KMS-11 (cell line): ENCODE measurements at regions not wholly inside any gene's neighbourhood (a gene's known extent, or its start where the extent isn't known, plus 50 kb on each side); places are given as distances from the start of the nearest gene placed in this dataset.

Experiments
- H2AFZ ChIP-seq: fragments of 200-600 bp; sonication (generic); 2 replicates; pipeline ENCODE4 v1.6.1; 2016; ENCODE audit warnings: antibody characterized with exemption, mixed run types, low read depth
- H3K27ac ChIP-seq: fragments of 200-600 bp; sonication (generic); 2 replicates; pipeline ENCODE4 v1.6.1; 2016; ENCODE audit warnings: mild to moderate bottlenecking, mixed run types
- H3K27me3 ChIP-seq: fragments of 200-600 bp; sonication (generic); 2 replicates; pipeline ENCODE4 v1.6.1; 2017; ENCODE audit warnings: mild to moderate bottlenecking, low read depth, mixed run types, moderate library complexity; ENCODE audit not compliant: insufficient read depth
- H3K36me3 ChIP-seq: fragments of 200-600 bp; sonication (generic); 2 replicates; pipeline ENCODE4 v1.6.1; 2017; ENCODE audit warnings: mild to moderate bottlenecking, mixed run types; ENCODE audit not compliant: insufficient read depth
- H3K4me1 ChIP-seq: fragments of 200-600 bp; sonication (generic); 2 replicates; pipeline ENCODE4 v1.6.1; 2016; ENCODE audit warnings: mild to moderate bottlenecking, low read depth, mixed run types; ENCODE audit not compliant: poor library complexity, severe bottlenecking
- H3K4me2 ChIP-seq: fragments of 200-600 bp; sonication (generic); 2 replicates; pipeline ENCODE4 v1.7.0; 2016; ENCODE audit warnings: mild to moderate bottlenecking, mixed run types
- H3K4me3 ChIP-seq: fragments of 200-600 bp; sonication (generic); IDR thresholded peaks from 2 replicates; pipeline ENCODE4 v1.6.1; 2017; ENCODE audit warnings: low read depth, low read length, mixed read lengths; ENCODE audit not compliant: insufficient read depth
- H3K79me2 ChIP-seq: fragments of 200-600 bp; sonication (generic); 2 replicates; pipeline ENCODE4 v1.6.1; 2016; ENCODE audit warnings: low read depth, mixed run types; ENCODE audit not compliant: insufficient read depth
- H3K9ac ChIP-seq: fragments of 200-600 bp; sonication (generic); 2 replicates; pipeline ENCODE4 v1.6.1; 2016; ENCODE audit warnings: mild to moderate bottlenecking, mixed run types
- H4K20me1 ChIP-seq: fragments of 200-600 bp; sonication (generic); 2 replicates; pipeline ENCODE4 v1.6.1; 2016; ENCODE audit warnings: mild to moderate bottlenecking, mixed run types; ENCODE audit not compliant: insufficient read depth
- TF ChIP-seq, protein P1 (sequence below): fragments of 200-600 bp; sonication (generic); conservative IDR thresholded peaks from 2 replicates; pipeline ENCODE4 v1.6.1; 2017; ENCODE audit warnings: low read depth, mild to moderate bottlenecking, antibody characterized with exemption, low read length, moderate library complexity, mixed read lengths

DNA sequence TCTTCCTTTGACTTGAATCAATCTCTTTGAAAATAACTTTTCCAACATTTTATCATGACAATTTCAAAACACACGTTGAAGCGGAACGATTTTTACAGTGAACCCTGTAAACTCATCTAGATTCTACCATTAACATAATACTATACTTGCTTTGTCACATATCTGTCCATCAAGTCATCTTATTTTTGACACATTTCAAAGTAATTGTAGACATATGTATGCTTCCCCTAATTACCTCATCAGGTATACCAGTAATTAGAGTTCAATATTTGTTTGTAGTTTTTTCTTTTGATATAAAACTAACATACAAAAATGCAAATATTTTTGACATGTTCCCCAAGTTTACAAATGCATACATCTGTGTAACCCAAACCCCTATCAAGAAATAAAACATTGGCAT, 140.4 kb downstream of the DACT1 start:
- H2AFZ ChIP-seq: no peak overlapping the region
- no peaks in the 10 kb centered on the region for H3K36me3 ChIP-seq
- H3K4me3 ChIP-seq: no peak overlapping the region
- H3K9ac ChIP-seq: no peak overlapping the region
- H3K4me1 ChIP-seq: no peaks in the 10 kb centered on the region
- no peak overlapping the region for H3K27ac ChIP-seq
- no peaks in the 10 kb centered on the region for H4K20me1 ChIP-seq
- no peaks in the 10 kb centered on the region for H3K27me3 ChIP-seq
- H3K79me2 ChIP-seq: no peaks in the 10 kb centered on the region
- TF ChIP-seq, protein P1, sequence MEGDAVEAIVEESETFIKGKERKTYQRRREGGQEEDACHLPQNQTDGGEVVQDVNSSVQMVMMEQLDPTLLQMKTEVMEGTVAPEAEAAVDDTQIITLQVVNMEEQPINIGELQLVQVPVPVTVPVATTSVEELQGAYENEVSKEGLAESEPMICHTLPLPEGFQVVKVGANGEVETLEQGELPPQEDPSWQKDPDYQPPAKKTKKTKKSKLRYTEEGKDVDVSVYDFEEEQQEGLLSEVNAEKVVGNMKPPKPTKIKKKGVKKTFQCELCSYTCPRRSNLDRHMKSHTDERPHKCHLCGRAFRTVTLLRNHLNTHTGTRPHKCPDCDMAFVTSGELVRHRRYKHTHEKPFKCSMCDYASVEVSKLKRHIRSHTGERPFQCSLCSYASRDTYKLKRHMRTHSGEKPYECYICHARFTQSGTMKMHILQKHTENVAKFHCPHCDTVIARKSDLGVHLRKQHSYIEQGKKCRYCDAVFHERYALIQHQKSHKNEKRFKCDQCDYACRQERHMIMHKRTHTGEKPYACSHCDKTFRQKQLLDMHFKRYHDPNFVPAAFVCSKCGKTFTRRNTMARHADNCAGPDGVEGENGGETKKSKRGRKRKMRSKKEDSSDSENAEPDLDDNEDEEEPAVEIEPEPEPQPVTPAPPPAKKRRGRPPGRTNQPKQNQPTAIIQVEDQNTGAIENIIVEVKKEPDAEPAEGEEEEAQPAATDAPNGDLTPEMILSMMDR: no peak
- no peak overlapping the region for H3K4me2 ChIP-seq

DNA sequence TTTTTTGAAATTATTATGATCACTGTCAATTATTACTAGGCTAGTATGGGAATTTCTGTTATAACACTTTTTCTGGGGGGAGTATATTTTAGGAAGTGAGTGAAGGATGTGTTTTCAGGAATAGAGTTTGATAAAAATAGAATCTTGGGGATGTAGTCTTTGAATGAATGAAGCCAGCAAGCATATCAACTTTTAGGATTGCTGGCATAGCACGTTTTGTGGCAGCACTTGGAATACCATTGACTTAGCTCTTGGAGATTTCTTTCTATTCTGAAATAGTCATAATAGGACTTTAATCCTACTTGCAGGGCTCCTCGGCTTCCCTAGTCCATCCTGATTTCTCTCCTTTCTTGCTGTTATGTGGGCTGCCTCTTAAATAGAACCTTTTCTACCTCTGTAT, 141.6 kb downstream of the DACT1 start:
- no peaks in the 10 kb centered on the region for H4K20me1 ChIP-seq
- H2AFZ ChIP-seq: no peak overlapping the region
- H3K79me2 ChIP-seq: no peaks in the 10 kb centered on the region
- H3K4me2 ChIP-seq: no peak overlapping the region
- H3K4me3 ChIP-seq: no peak overlapping the region
- H3K27ac ChIP-seq: no peak overlapping the region
- H3K4me1 ChIP-seq: no peaks in the 10 kb centered on the region
- no peak overlapping the region for H3K9ac ChIP-seq
- no peaks in the 10 kb centered on the region for H3K36me3 ChIP-seq
- TF ChIP-seq, protein P1: no peak
- H3K27me3 ChIP-seq: no peaks in the 10 kb centered on the region

DNA sequence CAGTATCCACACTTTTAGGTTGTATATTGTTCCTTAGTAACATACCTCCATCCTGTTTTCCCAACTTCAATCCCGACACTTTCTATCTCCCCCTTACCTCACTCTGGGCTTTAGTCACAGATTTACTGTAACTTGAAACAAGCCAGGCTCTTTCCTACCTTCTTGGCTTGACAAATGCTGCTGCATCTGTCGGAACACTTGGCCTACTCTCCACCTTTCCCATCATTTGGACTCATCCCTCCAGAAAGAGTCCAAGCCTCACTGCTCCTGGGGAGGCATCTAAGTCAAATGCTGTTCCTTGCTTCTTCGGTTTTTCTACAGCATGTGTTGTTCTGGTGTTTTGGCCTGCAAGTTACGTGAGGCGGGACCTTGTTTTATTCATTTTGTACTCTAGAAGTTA, 142.4 kb downstream of the DACT1 start:
- Histone ChIP-seq H4K20me1 (no peaks in the 10 kb centered on the region), H3K9ac (no peak overlapping the region), H3K27me3 (no peaks in the 10 kb centered on the region), H2AFZ (no peak overlapping the region), H3K4me1 (no peaks in the 10 kb centered on the region), H3K36me3 (no peaks in the 10 kb centered on the region), H3K27ac (no peak overlapping the region), H3K4me2 (no peak overlapping the region), H3K79me2 (no peaks in the 10 kb centered on the region), H3K4me3 (no peak overlapping the region)
- TF ChIP-seq, protein P1: no peak

- Histone ChIP-seq H3K27me3 (no peaks in the 10 kb centered on the region), H2AFZ (no peak overlapping the region), H3K9ac (no peak overlapping the region), H3K27ac (no peak overlapping the region), H3K4me2 (no peak overlapping the region), H4K20me1 (no peaks in the 10 kb centered on the region), H3K4me1 (no peaks in the 10 kb centered on the region), H3K79me2 (no peaks in the 10 kb centered on the region), H3K36me3 (no peaks in the 10 kb centered on the region), H3K4me3 (no peak overlapping the region)
- TF ChIP-seq, protein P1: no peak
These were observed 142.8 kb downstream of the DACT1 start for GRCh38 chr14:58780605-58781004.

- H3K27me3 ChIP-seq: no peaks in the 10 kb centered on the region
- H3K4me3 ChIP-seq: no peak overlapping the region
- no peak overlapping the region for H2AFZ ChIP-seq
- no peaks in the 10 kb centered on the region for H3K4me1 ChIP-seq
- H3K27ac ChIP-seq: no peak overlapping the region
- no peaks in the 10 kb centered on the region for H3K36me3 ChIP-seq
- no peak overlapping the region for H3K4me2 ChIP-seq
- H3K9ac ChIP-seq: no peak overlapping the region
- H3K79me2 ChIP-seq: no peaks in the 10 kb centered on the region
- TF ChIP-seq, protein P1: no peak
- H4K20me1 ChIP-seq: no peaks in the 10 kb centered on the region
These were observed 144.2 kb downstream of the DACT1 start for GRCh38 chr14:58782011-58782410.
